ENCODE measurements at regions not wholly inside any gene's neighbourhood (a gene's known extent, or its start where the extent isn't known, plus 50 kb on each side); places are given as distances from the start of the nearest gene placed in this dataset.

- Mint-ChIP-seq H3K4me1 (peaks cover 6% of the 10 kb centered on the region; the same call in 1 of the 3 replicates), H3K27ac (no peak overlapping the region), H3K4me3 (no peak overlapping the region), H3K9me3 (no peaks in the 10 kb centered on the region), H3K27me3 (ENCODE audit: insufficient read depth, low read depth, poor library complexity) (no peaks in the 10 kb centered on the region), H3K36me3 (ENCODE audit: low read depth) (no peaks in the 10 kb centered on the region; the same call in 2 of the 3 replicates)
- no peaks in the 10 kb centered on the region for H3F3A ChIP-seq (replicated peaks; ENCODE audit: low read depth)
- H3K36me3 ChIP-seq (ENCODE audit: insufficient read depth) = no peaks in the 10 kb centered on the region
- H3K4me2 ChIP-seq = no peak overlapping the region
- H3K4me1 ChIP-seq (ENCODE audit: insufficient read depth) = peaks cover 5% of the 10 kb centered on the region; the same call in 1 of the 2 replicates
- ATAC-seq (no peak), DNase-seq (ENCODE audit: low spot score) (no peak)
- TF ChIP-seq ETS1 (IDR thresholded peaks at IDR 0.05) (no peak), JUNB (IDR thresholded peaks at IDR 0.05; ENCODE audit: unreplicated experiment) (no peak), STAT1 (IDR thresholded peaks at IDR 0.05; ENCODE audit: unreplicated experiment) (no peak), CREB1 (CRISPR knock-in tag; IDR thresholded peaks at IDR 0.05; ENCODE audit: low read depth) (no peak), ZNF462 (CRISPR knock-in tag; IDR thresholded peaks at IDR 0.05) (no peak), ZNF331 (CRISPR knock-in tag; IDR thresholded peaks at IDR 0.05; ENCODE audit: low read depth) (no peak), POLR2AphosphoS5 (IDR thresholded peaks at IDR 0.05; ENCODE audit: low read depth) (no peak), CTCF (conservative IDR thresholded peaks at IDR 0.05; ENCODE audit: low read depth in 2 of 2) (no peak)
- no peaks in the 10 kb centered on the region for H3K79me2 ChIP-seq (replicated peaks; ENCODE audit: insufficient read depth)
- no peaks in the 10 kb centered on the region for H4K20me1 ChIP-seq (replicated peaks; ENCODE audit: insufficient read depth)
- H2AFZ ChIP-seq = no peak overlapping the region
- peaks cover 6% of the 10 kb centered on the region for H3K9me2 ChIP-seq (ENCODE audit: insufficient read depth)
- no peaks in the 10 kb centered on the region for H3K27me3 ChIP-seq (ENCODE audit: insufficient read depth)
- H3K27ac ChIP-seq (ENCODE audit: low read depth) = no peak overlapping the region
- H3K4me3 ChIP-seq = no peak overlapping the region
These were observed 469.3 kb downstream of the LTN1 start for GRCh38 chr21:28523367-28523766.

Data from GM23338 (cell line).